ENCODE measurements at regions not wholly inside any gene's neighbourhood (a gene's known extent, or its start where the extent isn't known, plus 50 kb on each side); places are given as distances from the start of the nearest gene placed in this dataset.

GRCh38 chr13:50244713-50245574 is 229.7 kb downstream of the KCNRG start (continued):
- TF ChIP-seq REST (tag by site-specific recombination; IDR thresholded peaks at IDR 0.05) (no peak), YY2 (tag by site-specific recombination; IDR thresholded peaks at IDR 0.05) (no peak), ZNF596 (tag by site-specific recombination; IDR thresholded peaks at IDR 0.05) (no peak), TSHZ1 (tag by site-specific recombination; IDR thresholded peaks at IDR 0.05; ENCODE audit: borderline replicate concordance) (peak; percentile 79), ZNF792 (tag by site-specific recombination; IDR thresholded peaks at IDR 0.05) (no peak), ZNF571 (tag by site-specific recombination; IDR thresholded peaks at IDR 0.05) (no peak), ZNF248 (tag by site-specific recombination; IDR thresholded peaks at IDR 0.05) (no peak), ZNF138 (tag by site-specific recombination; IDR thresholded peaks at IDR 0.05; ENCODE audit: borderline replicate concordance) (no peak), SP7 (tag by site-specific recombination; IDR thresholded peaks at IDR 0.05) (peak; percentile 89), KLF9 (tag by site-specific recombination; IDR thresholded peaks at IDR 0.05; ENCODE audit: low read depth) (no peak), ZNF354C (tag by site-specific recombination; IDR thresholded peaks at IDR 0.05; ENCODE audit: borderline replicate concordance, low read depth) (no peak), ZNF214 (tag by site-specific recombination; IDR thresholded peaks at IDR 0.05; ENCODE audit: borderline replicate concordance) (no peak), ZNF791 (tag by site-specific recombination; IDR thresholded peaks at IDR 0.05) (no peak), ZNF26 (tag by site-specific recombination; IDR thresholded peaks at IDR 0.05) (no peak), ZNF362 (tag by site-specific recombination; IDR thresholded peaks at IDR 0.05) (peak; percentile 61; the same call in 1 of the 2 replicates), PRDM1 (tag by site-specific recombination; IDR thresholded peaks at IDR 0.05) (0 out of 2 replicates have a peak, but pooled peaks have one; percentile 12), ZNF121 (tag by site-specific recombination; IDR thresholded peaks at IDR 0.05) (no peak), ZNF549 (tag by site-specific recombination; IDR thresholded peaks at IDR 0.05) (no peak), ELK4 (IDR thresholded peaks at IDR 0.05; ENCODE audit: borderline replicate concordance, low read depth, low read length) (no peak), ZNF560 (tag by site-specific recombination; IDR thresholded peaks at IDR 0.05; ENCODE audit: borderline replicate concordance) (no peak), ZNF558 (tag by site-specific recombination; IDR thresholded peaks at IDR 0.05) (0 out of 2 replicates have a peak, but pooled peaks have one; percentile 42), ZNF639 (tag by site-specific recombination; IDR thresholded peaks at IDR 0.05) (peak; percentile 73; the same call in 1 of the 2 replicates), ZEB2 (tag by site-specific recombination; IDR thresholded peaks at IDR 0.05) (peak; percentile 79; the same call in 1 of the 2 replicates), ZBTB20 (tag by site-specific recombination; IDR thresholded peaks at IDR 0.05) (no peak), ZNF174 (tag by site-specific recombination; IDR thresholded peaks at IDR 0.05) (no peak), ZFP3 (tag by site-specific recombination; IDR thresholded peaks at IDR 0.05; ENCODE audit: low read depth) (no peak), ZNF394 (tag by site-specific recombination; IDR thresholded peaks at IDR 0.05; ENCODE audit: borderline replicate concordance) (peak; percentile 35; the same call in 1 of the 2 replicates)

Data from HEK293 (cell line).